ENCODE measurements at regions not wholly inside any gene's neighbourhood (a gene's known extent, or its start where the extent isn't known, plus 50 kb on each side); places are given as distances from the start of the nearest gene placed in this dataset.
"Not testable (repeated sequence)": the region's sequence is repeated elsewhere in the genome, so short reads cannot be mapped to it uniquely, and the experiment has no call there.

- H2BK12ac ChIP-seq (ENCODE audit: low read length in 2 of 2) = no peak overlapping the region
- DNase-seq = no peak
Measured at GRCh38 chr1:81252471-81253151, 548.1 kb upstream of the ADGRL2 start.

GRCh38 chr1:81250825-81251224 lies 549.9 kb upstream of the ADGRL2 start:
- not testable (repeated sequence) for H3K4ac ChIP-seq (ENCODE audit: low read depth in 1 of 2, low read length in 2 of 2); H3K9ac ChIP-seq (ENCODE audit: low read length); H2AFZ ChIP-seq (ENCODE audit: low read depth, low read length); H3K4me2 ChIP-seq (ENCODE audit: low read length, poor library complexity, severe bottlenecking); H2BK15ac ChIP-seq (ENCODE audit: low read depth, poor library complexity, severe bottlenecking); H3K79me1 ChIP-seq (replicated peaks; ENCODE audit: low read length, poor library complexity, severe bottlenecking); H3K4me1 ChIP-seq (ENCODE audit: control insufficient read depth, insufficient read depth, low read depth, low read length); H3K36me3 ChIP-seq (ENCODE audit: control insufficient read depth in 1 of 2, insufficient read depth in 2 of 2, low read depth in 1 of 2, low read length in 2 of 2); H3K23ac ChIP-seq (ENCODE audit: low read length in 2 of 2); H2BK12ac ChIP-seq (ENCODE audit: low read length in 2 of 2); H3K18ac ChIP-seq (ENCODE audit: low read depth in 1 of 2, low read length in 2 of 2); H3K4me3 ChIP-seq (ENCODE audit: insufficient read depth in 1 of 2, low read depth in 1 of 2, low read length in 2 of 2); DNase-seq; H2BK120ac ChIP-seq (ENCODE audit: low read depth, low read length); H3K9me3 ChIP-seq (ENCODE audit: control insufficient read depth, low read length); H2AK5ac ChIP-seq (ENCODE audit: low read length, severe bottlenecking); H3K14ac ChIP-seq (ENCODE audit: low read length in 2 of 2); H4K8ac ChIP-seq (ENCODE audit: low read length); H3K27me3 ChIP-seq (ENCODE audit: control insufficient read depth in 1 of 2, insufficient read depth in 1 of 2, low read length in 2 of 2); H4K91ac ChIP-seq (ENCODE audit: low read length); H3K27ac ChIP-seq (ENCODE audit: low read length, poor library complexity, severe bottlenecking); H2BK5ac ChIP-seq (ENCODE audit: low read depth, low read length, poor library complexity, severe bottlenecking)
- 75% methylated on average over 4 of the region's 5 CpGs for WGBS

More at GRCh38 chr1:81252471-81253151, 548.1 kb upstream of the ADGRL2 start:
- H3K18ac ChIP-seq (ENCODE audit: low read depth in 1 of 2, low read length in 2 of 2) = no peak overlapping the region
- H2AFZ ChIP-seq (ENCODE audit: low read depth, low read length) = no peak overlapping the region
- H2BK5ac ChIP-seq (ENCODE audit: low read depth, low read length, poor library complexity, severe bottlenecking) = no peak overlapping the region
- H3K36me3 ChIP-seq (ENCODE audit: control insufficient read depth in 1 of 2, insufficient read depth in 2 of 2, low read depth in 1 of 2, low read length in 2 of 2) = no peaks in the 10 kb centered on the region
- H3K27ac ChIP-seq (ENCODE audit: low read length, poor library complexity, severe bottlenecking) = no peak overlapping the region
- no peaks in the 10 kb centered on the region for H3K9me3 ChIP-seq (ENCODE audit: control insufficient read depth, low read length)
- no peak overlapping the region for H3K9ac ChIP-seq (ENCODE audit: low read length)
- H3K27me3 ChIP-seq (ENCODE audit: control insufficient read depth in 1 of 2, insufficient read depth in 1 of 2, low read length in 2 of 2) = no peaks in the 10 kb centered on the region
- no peak overlapping the region for H4K91ac ChIP-seq (ENCODE audit: low read length)
- no peak overlapping the region for H3K4ac ChIP-seq (ENCODE audit: low read depth in 1 of 2, low read length in 2 of 2)
- no peak overlapping the region for H3K14ac ChIP-seq (ENCODE audit: low read length in 2 of 2)
- no peak overlapping the region for H3K4me2 ChIP-seq (ENCODE audit: low read length, poor library complexity, severe bottlenecking)
- no peak overlapping the region for H3K4me3 ChIP-seq (ENCODE audit: insufficient read depth in 1 of 2, low read depth in 1 of 2, low read length in 2 of 2)
- H2BK120ac ChIP-seq (ENCODE audit: low read depth, low read length) = no peak overlapping the region
- no peak overlapping the region for H3K23ac ChIP-seq (ENCODE audit: low read length in 2 of 2)
- no peak overlapping the region for H2BK15ac ChIP-seq (ENCODE audit: low read depth, poor library complexity, severe bottlenecking)
- H2AK5ac ChIP-seq (ENCODE audit: low read length, severe bottlenecking) = no peak overlapping the region
- no peak overlapping the region for H4K8ac ChIP-seq (ENCODE audit: low read length)
- no peaks in the 10 kb centered on the region for H3K79me1 ChIP-seq (replicated peaks; ENCODE audit: low read length, poor library complexity, severe bottlenecking)
- no peaks in the 10 kb centered on the region for H3K4me1 ChIP-seq (ENCODE audit: control insufficient read depth, insufficient read depth, low read depth, low read length)

GRCh38 chr1:81245084-81245715 lies 555.5 kb upstream of the ADGRL2 start:
- not testable (repeated sequence) for H3K9ac ChIP-seq (ENCODE audit: low read length); H3K4ac ChIP-seq (ENCODE audit: low read depth in 1 of 2, low read length in 2 of 2); H3K36me3 ChIP-seq (ENCODE audit: control insufficient read depth in 1 of 2, insufficient read depth in 2 of 2, low read depth in 1 of 2, low read length in 2 of 2); H2AFZ ChIP-seq (ENCODE audit: low read depth, low read length); H4K91ac ChIP-seq (ENCODE audit: low read length); H3K79me1 ChIP-seq (replicated peaks; ENCODE audit: low read length, poor library complexity, severe bottlenecking); H4K8ac ChIP-seq (ENCODE audit: low read length); H3K4me3 ChIP-seq (ENCODE audit: insufficient read depth in 1 of 2, low read depth in 1 of 2, low read length in 2 of 2); H3K27ac ChIP-seq (ENCODE audit: low read length, poor library complexity, severe bottlenecking); H3K9me3 ChIP-seq (ENCODE audit: control insufficient read depth, low read length); H3K4me2 ChIP-seq (ENCODE audit: low read length, poor library complexity, severe bottlenecking); H3K27me3 ChIP-seq (ENCODE audit: control insufficient read depth in 1 of 2, insufficient read depth in 1 of 2, low read length in 2 of 2); H3K18ac ChIP-seq (ENCODE audit: low read depth in 1 of 2, low read length in 2 of 2); DNase-seq; H2BK12ac ChIP-seq (ENCODE audit: low read length in 2 of 2); H2AK5ac ChIP-seq (ENCODE audit: low read length, severe bottlenecking); H3K4me1 ChIP-seq (ENCODE audit: control insufficient read depth, insufficient read depth, low read depth, low read length); H2BK5ac ChIP-seq (ENCODE audit: low read depth, low read length, poor library complexity, severe bottlenecking); H3K14ac ChIP-seq (ENCODE audit: low read length in 2 of 2); H2BK120ac ChIP-seq (ENCODE audit: low read depth, low read length); H2BK15ac ChIP-seq (ENCODE audit: low read depth, poor library complexity, severe bottlenecking); H3K23ac ChIP-seq (ENCODE audit: low read length in 2 of 2)
- WGBS = 76% methylated on average over 5 of the region's 6 CpGs

- H3K4ac ChIP-seq (ENCODE audit: low read depth in 1 of 2, low read length in 2 of 2) = not testable (repeated sequence)
Measured at GRCh38 chr1:81244612-81245011, 556.1 kb upstream of the ADGRL2 start.

More at GRCh38 chr1:81244612-81245011, 556.1 kb upstream of the ADGRL2 start:
- H3K18ac ChIP-seq (ENCODE audit: low read depth in 1 of 2, low read length in 2 of 2); H3K9ac ChIP-seq (ENCODE audit: low read length); H3K79me1 ChIP-seq (replicated peaks; ENCODE audit: low read length, poor library complexity, severe bottlenecking); H3K4me3 ChIP-seq (ENCODE audit: insufficient read depth in 1 of 2, low read depth in 1 of 2, low read length in 2 of 2); H3K4me2 ChIP-seq (ENCODE audit: low read length, poor library complexity, severe bottlenecking); H2BK12ac ChIP-seq (ENCODE audit: low read length in 2 of 2); H2AK5ac ChIP-seq (ENCODE audit: low read length, severe bottlenecking); H3K27ac ChIP-seq (ENCODE audit: low read length, poor library complexity, severe bottlenecking); H3K9me3 ChIP-seq (ENCODE audit: control insufficient read depth, low read length); H3K27me3 ChIP-seq (ENCODE audit: control insufficient read depth in 1 of 2, insufficient read depth in 1 of 2, low read length in 2 of 2); H4K8ac ChIP-seq (ENCODE audit: low read length); H2BK120ac ChIP-seq (ENCODE audit: low read depth, low read length); H2BK5ac ChIP-seq (ENCODE audit: low read depth, low read length, poor library complexity, severe bottlenecking); H4K91ac ChIP-seq (ENCODE audit: low read length); H2BK15ac ChIP-seq (ENCODE audit: low read depth, poor library complexity, severe bottlenecking); DNase-seq; H3K23ac ChIP-seq (ENCODE audit: low read length in 2 of 2); H2AFZ ChIP-seq (ENCODE audit: low read depth, low read length); H3K4me1 ChIP-seq (ENCODE audit: control insufficient read depth, insufficient read depth, low read depth, low read length); H3K14ac ChIP-seq (ENCODE audit: low read length in 2 of 2); H3K36me3 ChIP-seq (ENCODE audit: control insufficient read depth in 1 of 2, insufficient read depth in 2 of 2, low read depth in 1 of 2, low read length in 2 of 2): not testable (repeated sequence)
- WGBS = 95% methylated on average over 2 of the region's 3 CpGs

Data from mesenchymal stem cell (in vitro differentiated cells and primary cell).